Effector memory CD8-positive, alpha-beta T cell (primary cell): ENCODE measurements at regions not wholly inside any gene's neighbourhood (a gene's known extent, or its start where the extent isn't known, plus 50 kb on each side); places are given as distances from the start of the nearest gene placed in this dataset.
A peak's percentile ranks its signal among the peaks of the same experiment; 100 is the strongest.

ENCODE experiments used
- ATAC-seq: fragments of 150-1000 bp; cut with Tn5 transposase; replicated peaks from 2 replicates; pipeline ENCODE4 v1.10.0; 2021; ENCODE audit warnings: mild to moderate bottlenecking, moderate library complexity
- DNase-seq, 3 experiments: peaks; one replicate each; pipeline ENCODE4 v3.0.0; 2021
- H3K27ac Mint-ChIP-seq, 2 donors: one replicate each; pipeline ENCODE4 v1.8.0; 2022; ENCODE audit warnings: mild to moderate bottlenecking in 2 of 2, mixed read lengths in 2 of 2, moderate library complexity in 2 of 2
- H3K27me3 Mint-ChIP-seq, 2 donors: one replicate each; pipeline ENCODE4 v1.8.0; 2022; ENCODE audit warnings: mixed read lengths in 2 of 2
- H3K36me3 Mint-ChIP-seq: one replicate; pipeline ENCODE4 v1.8.0; 2022; ENCODE audit warnings: mild to moderate bottlenecking, moderate library complexity, mixed read lengths; ENCODE audit not compliant: insufficient read depth
- H3K4me1 Mint-ChIP-seq, 2 donors: one replicate each; pipeline ENCODE4 v1.8.0; 2022; ENCODE audit warnings: low read depth in 2 of 2, mixed read lengths in 2 of 2
- H3K4me3 Mint-ChIP-seq, 2 donors: one replicate each; pipeline ENCODE4 v1.8.0; 2022; ENCODE audit warnings: mild to moderate bottlenecking in 2 of 2, mixed read lengths in 2 of 2, moderate library complexity in 2 of 2
- H3K9me3 Mint-ChIP-seq, 2 donors: one replicate each; pipeline ENCODE4 v1.8.0; 2022; ENCODE audit warnings: mixed read lengths in 2 of 2

DNA sequence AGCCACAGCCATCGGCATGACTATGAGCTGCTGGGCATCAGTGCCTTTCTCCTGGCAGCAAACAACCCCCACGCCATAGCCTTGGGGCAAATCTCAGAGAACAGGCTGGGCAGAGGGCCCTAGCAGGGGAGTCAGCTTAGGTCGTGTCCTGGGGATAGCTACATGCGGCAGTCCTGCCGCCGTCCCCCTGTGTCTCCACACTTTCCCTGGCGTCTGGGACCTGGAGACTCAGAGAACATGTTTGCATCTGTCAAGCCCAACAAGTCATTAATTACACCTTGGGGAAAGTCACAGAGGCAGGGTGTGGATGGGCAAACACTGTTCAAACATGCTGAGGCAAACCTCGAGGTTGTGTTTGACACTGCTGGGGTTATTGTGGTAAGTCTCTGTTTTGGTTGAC is 123.6 kb downstream of the C5orf15 start:
- ATAC-seq, result no peak
- Mint-ChIP-seq H3K27me3 (peaks cover 53 to 63% of the 10 kb centered on the region in 2 donors), H3K9me3 (no peaks in the 10 kb centered on the region), H3K36me3 (no peaks in the 10 kb centered on the region), H3K27ac (no peak overlapping the region), H3K4me3 (no peak overlapping the region), H3K4me1 (peaks cover 4 to 5% of the 10 kb centered on the region in 2 donors)
- no peak for DNase-seq

DNA sequence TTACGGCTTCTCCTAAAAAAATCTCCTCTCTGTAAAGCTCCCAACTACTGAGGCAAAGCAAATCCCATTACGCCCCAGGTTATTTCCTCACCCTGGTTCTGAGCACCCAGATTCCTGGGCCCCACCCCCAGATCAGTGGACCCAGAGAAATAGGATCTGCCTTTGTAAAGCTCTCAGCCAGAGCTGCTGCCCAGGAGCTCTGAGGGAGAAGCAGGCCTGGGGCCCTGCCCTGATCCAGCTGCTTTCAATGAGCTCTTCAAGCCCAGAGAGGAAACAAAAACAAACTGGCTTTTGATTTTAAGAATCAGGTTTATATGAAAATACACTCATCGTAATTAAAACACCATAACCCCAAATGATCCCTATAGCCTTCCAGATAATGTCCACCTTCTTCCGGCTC is 124.5 kb downstream of the C5orf15 start:
- Mint-ChIP-seq H3K4me1 (peaks cover 4 to 5% of the 10 kb centered on the region in 2 donors), H3K27ac (no peak overlapping the region), H3K36me3 (no peaks in the 10 kb centered on the region), H3K27me3 (peaks cover 56 to 71% of the 10 kb centered on the region in 2 donors), H3K4me3 (no peak overlapping the region), H3K9me3 (no peaks in the 10 kb centered on the region)
- ATAC-seq (no peak), DNase-seq (no peak)

DNA sequence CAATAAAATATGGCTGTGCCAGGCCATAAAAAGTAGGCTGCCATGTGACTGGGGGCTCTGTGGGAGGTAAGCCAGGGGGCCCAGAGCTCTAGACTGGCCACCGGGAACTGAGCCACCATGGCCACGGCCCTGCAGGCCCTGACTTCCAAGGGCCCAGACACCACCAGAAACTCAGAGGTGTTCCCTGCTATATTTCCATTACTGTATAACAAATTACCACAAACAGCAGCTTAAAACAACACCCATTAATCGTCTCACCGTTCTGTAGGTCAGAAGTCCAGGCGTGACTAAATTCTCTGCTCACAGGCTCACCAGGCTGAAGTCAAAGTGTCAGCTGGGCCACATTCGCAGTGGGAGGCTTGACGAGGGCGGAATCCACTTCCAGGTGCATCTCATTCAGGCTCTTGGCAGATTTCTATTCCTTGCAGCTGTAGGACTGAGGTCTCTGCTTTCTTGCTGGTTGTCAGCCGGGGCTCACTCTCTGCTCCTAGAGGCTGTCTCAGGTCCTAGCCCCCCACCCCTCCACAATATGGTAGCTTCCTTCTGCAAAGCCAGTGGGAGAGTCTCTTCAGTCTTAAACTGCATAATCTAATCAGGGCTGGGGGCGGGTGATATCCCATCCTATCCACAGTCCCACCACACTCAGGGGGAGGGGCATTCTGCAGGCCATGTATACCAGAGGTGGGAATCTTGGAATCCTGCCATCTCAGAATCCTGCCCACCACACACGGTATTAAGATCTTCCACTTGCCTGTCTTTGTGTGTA is 125.4 kb downstream of the C5orf15 start:
- peaks cover 57 to 73% of the 10 kb centered on the region in 2 donors for H3K27me3 Mint-ChIP-seq
- H3K4me3 Mint-ChIP-seq, result no peak overlapping the region
- no peaks in the 10 kb centered on the region for H3K9me3 Mint-ChIP-seq
- H3K4me1 Mint-ChIP-seq, result peaks cover 2 to 4% of the 10 kb centered on the region in 2 donors
- ATAC-seq (no peak), DNase-seq (no peak)
- no peaks in the 10 kb centered on the region for H3K36me3 Mint-ChIP-seq
- H3K27ac Mint-ChIP-seq, result no peak overlapping the region

DNA sequence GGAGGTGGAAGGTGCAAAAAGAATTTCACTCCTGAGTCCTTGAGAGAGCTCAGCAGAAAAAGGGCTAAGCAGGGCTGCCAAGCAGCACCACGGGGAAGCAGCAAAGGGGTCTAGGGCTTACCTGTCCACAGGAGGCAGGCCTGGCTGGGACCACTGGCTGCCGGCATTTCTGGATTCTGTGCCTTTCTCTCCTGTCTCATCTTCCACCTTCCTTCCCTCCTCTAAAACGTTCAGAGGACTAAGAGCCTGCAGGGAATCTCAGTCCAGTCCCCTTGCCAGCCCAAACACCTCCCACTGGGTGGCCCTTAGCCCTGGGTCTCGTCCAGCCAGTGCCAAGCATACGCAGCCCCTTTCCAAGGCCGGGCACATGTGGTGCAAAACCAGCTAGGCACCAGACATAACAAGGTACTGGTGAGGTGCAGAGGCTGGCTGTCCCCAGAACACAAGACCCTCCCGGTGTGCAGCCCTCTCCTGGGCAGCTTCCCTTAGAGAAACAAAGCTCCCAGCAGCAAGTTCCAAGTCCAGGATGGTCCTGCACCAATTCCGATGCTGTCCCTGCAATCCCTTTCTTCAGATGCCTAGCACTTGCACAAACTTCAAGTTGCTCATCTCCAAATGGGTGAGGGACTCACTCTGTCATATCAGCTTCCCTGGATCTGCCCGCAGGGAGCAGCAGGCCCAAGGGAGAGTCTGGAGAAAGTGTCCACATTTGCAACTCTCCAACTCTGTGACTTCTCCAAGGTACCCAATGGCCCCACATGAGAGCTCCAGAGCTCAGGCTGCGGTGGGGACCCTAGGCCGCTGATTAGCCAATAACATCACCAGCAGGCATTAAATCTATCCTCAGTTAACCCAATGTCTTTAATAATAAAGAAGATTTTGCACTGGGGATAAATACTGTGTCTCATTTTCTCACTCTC is 126.3 kb downstream of the C5orf15 start:
- Mint-ChIP-seq H3K9me3 (no peaks in the 10 kb centered on the region), H3K27me3 (peaks cover 52 to 71% of the 10 kb centered on the region in 2 donors), H3K4me1 (peaks cover 0 to 4% of the 10 kb centered on the region in 2 donors), H3K4me3 (no peak overlapping the region), H3K27ac (no peak overlapping the region), H3K36me3 (no peaks in the 10 kb centered on the region)
- DNase-seq, result no peak
- ATAC-seq, result no peak

DNA sequence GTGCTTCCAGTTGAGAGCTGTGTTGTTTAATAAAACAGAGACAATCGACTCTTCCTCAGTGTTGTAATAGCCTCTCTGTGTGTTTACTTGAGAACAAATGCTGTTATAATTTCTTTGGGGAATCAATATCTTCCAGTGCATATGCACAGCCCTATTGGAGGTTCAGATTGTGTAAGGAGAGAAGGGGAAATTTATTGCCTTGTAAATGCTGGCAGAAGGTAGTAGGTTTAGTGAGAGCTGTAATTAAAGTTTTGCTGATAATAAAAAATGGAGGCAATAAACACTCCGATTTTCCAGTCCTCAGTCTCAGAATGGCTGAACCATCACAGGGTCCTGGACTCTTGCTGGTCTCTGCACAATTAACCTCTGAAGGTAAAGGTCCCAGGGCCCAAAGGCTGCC is 128.3 kb downstream of the C5orf15 start:
- DNase-seq (no peak), ATAC-seq (no peak)
- H3K27ac Mint-ChIP-seq, result no peak overlapping the region
- H3K27me3 Mint-ChIP-seq, result peaks cover 52 to 71% of the 10 kb centered on the region in 2 donors
- H3K4me3 Mint-ChIP-seq, result no peak overlapping the region
- H3K4me1 Mint-ChIP-seq, result no peaks in the 10 kb centered on the region
- H3K36me3 Mint-ChIP-seq, result no peaks in the 10 kb centered on the region
- no peaks in the 10 kb centered on the region for H3K9me3 Mint-ChIP-seq

DNA sequence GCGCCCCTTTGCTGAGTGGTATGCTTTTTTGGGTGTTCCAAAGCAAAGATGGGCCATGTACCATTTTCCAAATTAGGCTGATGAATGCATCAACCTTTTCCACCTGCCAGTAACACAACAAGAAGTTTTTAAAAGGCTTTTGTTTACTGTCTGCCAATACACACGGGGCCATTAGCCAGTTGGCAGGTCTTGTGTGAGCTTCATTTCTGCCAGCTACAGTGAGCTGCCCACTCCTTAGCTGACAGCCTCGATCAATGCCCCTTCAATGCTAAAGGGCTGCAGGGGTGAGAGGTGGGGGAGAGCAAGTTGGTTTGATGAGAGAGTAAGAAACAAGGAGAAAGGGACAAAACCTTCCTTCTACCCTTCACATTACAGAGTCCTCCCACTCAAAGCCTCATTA is 128.7 kb downstream of the C5orf15 start:
- Mint-ChIP-seq H3K36me3 (no peaks in the 10 kb centered on the region), H3K27me3 (peaks cover 52 to 68% of the 10 kb centered on the region in 2 donors), H3K4me1 (no peaks in the 10 kb centered on the region), H3K9me3 (no peaks in the 10 kb centered on the region), H3K4me3 (no peak overlapping the region), H3K27ac (no peak overlapping the region)
- DNase-seq, result no peak
- ATAC-seq, result no peak

DNA sequence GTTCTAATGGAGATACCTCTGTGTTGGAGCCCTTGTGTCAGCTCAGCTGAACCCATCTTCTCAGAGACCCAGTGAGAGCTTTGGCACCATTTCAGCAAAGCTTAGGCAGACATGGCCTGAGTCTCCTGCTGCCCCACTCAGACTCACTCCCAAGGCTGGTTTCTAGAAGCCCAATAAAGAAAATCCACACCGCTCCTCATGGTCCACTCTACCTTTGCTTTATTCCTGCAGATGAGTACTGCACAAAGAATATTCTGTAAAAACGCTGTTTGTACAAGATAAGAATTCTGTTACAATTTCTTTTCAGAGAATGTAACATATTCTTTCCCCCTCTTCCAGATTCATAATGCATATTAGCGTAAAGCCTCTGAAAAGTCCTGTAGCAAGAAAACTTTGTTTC is 129.3 kb downstream of the C5orf15 start:
- Mint-ChIP-seq H3K36me3 (no peaks in the 10 kb centered on the region), H3K4me3 (no peak overlapping the region), H3K4me1 (no peaks in the 10 kb centered on the region), H3K27me3 (peaks cover 50 to 64% of the 10 kb centered on the region in 2 donors), H3K27ac (no peak overlapping the region), H3K9me3 (no peaks in the 10 kb centered on the region)
- no peak for DNase-seq
- no peak for ATAC-seq

DNA sequence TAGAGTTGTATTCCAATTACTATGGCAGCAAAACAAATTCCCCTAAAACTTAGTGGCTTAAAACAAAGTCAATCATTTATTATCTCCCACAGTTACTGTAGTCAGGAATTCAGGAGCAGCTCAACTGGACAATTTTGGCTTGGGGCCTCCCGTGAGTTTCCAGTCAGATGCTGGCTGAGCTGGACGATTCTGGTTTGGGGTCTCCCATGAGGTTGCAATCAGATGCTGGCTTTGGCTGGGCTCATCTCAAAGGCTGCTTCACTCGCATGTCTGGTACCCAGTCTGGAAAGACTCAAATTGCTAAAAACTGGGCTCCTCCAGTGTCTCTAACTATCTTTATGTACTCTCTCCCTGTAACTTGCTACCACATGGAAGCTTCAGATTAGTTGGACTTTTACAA is 130.1 kb downstream of the C5orf15 start:
- peaks cover 48 to 68% of the 10 kb centered on the region in 2 donors for H3K27me3 Mint-ChIP-seq
- H3K4me1 Mint-ChIP-seq, result no peaks in the 10 kb centered on the region
- H3K4me3 Mint-ChIP-seq, result no peak overlapping the region
- no peak overlapping the region for H3K27ac Mint-ChIP-seq
- DNase-seq (no peak), ATAC-seq (no peak)
- H3K9me3 Mint-ChIP-seq, result no peaks in the 10 kb centered on the region
- H3K36me3 Mint-ChIP-seq, result no peaks in the 10 kb centered on the region

DNA sequence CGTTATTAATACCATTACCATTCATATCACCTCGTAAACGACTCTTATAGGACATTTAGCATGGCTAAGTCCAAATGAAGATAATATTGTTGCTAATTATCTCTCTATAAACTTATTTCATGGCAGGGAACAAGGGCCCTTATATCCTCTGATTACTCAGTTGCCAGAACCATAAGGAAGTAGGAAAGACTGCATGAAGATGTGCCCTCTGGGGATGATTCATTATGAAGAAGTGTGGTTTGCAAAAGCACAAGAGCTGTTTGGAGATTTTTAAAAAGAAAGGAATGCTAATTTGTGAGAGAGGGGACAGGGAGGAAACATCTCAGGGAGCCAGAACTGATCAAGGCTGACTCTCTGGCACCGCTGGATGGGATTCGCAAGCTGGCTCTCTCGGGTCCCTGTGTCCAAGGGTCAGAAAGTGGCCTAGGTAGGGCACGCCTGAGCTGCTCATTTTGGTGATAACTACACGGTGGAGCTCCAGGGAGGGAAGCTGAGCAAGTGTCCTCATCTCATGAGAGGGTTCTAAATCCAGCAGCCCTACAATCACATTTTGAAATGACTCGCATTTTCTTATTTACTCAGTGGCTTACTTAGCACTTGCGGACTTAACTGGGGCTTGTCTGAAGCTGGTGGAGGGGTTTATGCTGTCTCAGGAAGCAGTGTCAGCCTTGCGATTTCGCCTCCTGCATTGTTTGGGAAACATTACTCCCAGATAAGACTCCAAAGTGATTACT is 136.8 kb downstream of the C5orf15 start:
- Mint-ChIP-seq H3K4me1 (peaks cover 0 to 2% of the 10 kb centered on the region in 2 donors), H3K36me3 (no peaks in the 10 kb centered on the region)
- no peak for ATAC-seq

DNA sequence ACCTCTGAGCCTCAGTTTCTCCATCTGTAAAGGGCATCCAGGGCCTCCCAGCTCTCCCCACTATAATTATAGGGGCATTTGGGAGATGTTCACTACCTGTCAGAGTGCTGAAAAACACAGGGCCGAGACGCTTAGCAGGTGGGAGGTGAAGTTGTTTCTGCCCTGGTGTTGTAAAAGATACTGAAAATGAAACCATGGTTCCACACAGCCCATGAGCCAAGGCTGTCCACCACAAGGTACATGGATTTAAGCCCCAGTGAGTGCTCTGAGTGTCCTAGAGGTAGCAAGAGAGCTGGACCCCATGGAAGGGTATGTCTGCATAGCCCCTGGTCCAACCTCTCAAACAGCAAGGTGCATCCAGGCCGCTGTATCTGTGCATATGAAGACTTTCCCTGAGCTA is 137.5 kb downstream of the C5orf15 start:
- ATAC-seq (no peak), DNase-seq (no peak)
- peak overlapping the region in 1 of 2 donors; percentile 81 for H3K27ac Mint-ChIP-seq
- no peaks in the 10 kb centered on the region for H3K9me3 Mint-ChIP-seq
- H3K4me3 Mint-ChIP-seq, result no peak overlapping the region
- peaks cover 14 to 45% of the 10 kb centered on the region in 2 donors for H3K27me3 Mint-ChIP-seq
- H3K36me3 Mint-ChIP-seq, result no peaks in the 10 kb centered on the region
- peaks cover 7 to 9% of the 10 kb centered on the region in 2 donors for H3K4me1 Mint-ChIP-seq

More for the DNA sequence above, 136.8 kb downstream of the C5orf15 start:
- Mint-ChIP-seq H3K27ac (no peak overlapping the region), H3K27me3 (peaks cover 21 to 42% of the 10 kb centered on the region in 2 donors), H3K9me3 (no peaks in the 10 kb centered on the region), H3K4me3 (no peak overlapping the region)
- no peak for DNase-seq

DNA sequence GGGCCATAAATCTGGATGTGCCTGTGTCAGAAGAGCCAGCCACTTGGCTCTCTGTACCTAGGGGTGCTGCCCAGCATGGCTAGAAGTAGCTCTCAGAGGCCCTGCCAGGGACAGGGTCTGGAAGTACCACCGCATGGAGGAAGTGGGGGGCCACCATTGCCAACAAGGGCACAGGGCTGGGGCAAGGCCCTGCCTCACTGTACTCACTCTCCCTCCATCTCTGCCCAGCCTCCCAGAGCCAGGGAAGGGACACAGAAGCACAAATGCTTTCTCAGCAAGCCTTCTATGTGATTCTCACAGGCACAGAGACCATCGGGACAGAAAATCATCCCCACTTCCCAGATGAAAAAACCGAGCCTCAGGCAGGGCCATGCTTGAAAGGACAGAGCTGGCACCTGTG is 138.1 kb downstream of the C5orf15 start:
- peaks cover 11 to 15% of the 10 kb centered on the region in 2 donors for H3K4me1 Mint-ChIP-seq
- no peak overlapping the region for H3K4me3 Mint-ChIP-seq
- no peaks in the 10 kb centered on the region for H3K9me3 Mint-ChIP-seq
- peak overlapping the region in 1 of 2 donors; percentile 81 for H3K27ac Mint-ChIP-seq
- DNase-seq (no peak), ATAC-seq (no peak)
- peaks cover 2% of the 10 kb centered on the region for H3K36me3 Mint-ChIP-seq
- H3K27me3 Mint-ChIP-seq, result peaks cover 14 to 45% of the 10 kb centered on the region in 2 donors

DNA sequence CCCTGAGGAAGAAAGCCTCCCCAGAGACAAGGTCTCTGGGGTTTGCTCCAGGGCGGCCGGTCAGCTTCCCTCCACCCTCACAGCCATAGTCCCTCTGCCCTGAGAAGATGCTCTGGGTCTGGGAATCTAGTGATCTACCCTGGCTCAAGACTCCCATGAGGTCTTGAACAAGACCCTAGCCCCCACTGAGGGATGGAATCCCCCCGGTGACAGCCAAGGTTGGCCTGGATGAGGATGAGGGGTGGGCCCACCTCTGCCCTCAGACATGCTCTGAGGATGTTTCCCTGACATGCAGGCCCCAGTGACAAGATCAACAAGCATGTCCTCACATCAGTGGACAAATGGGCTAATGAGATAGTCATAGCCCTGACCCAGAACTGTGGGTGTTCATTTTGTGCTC is 138.6 kb downstream of the C5orf15 start:
- Mint-ChIP-seq H3K27ac (no peak overlapping the region), H3K36me3 (peaks cover 2% of the 10 kb centered on the region), H3K27me3 (peaks cover 14 to 45% of the 10 kb centered on the region in 2 donors), H3K4me3 (no peak overlapping the region), H3K9me3 (no peaks in the 10 kb centered on the region), H3K4me1 (peaks cover 16 to 20% of the 10 kb centered on the region in 2 donors)
- DNase-seq, result no peak
- ATAC-seq, result no peak

DNA sequence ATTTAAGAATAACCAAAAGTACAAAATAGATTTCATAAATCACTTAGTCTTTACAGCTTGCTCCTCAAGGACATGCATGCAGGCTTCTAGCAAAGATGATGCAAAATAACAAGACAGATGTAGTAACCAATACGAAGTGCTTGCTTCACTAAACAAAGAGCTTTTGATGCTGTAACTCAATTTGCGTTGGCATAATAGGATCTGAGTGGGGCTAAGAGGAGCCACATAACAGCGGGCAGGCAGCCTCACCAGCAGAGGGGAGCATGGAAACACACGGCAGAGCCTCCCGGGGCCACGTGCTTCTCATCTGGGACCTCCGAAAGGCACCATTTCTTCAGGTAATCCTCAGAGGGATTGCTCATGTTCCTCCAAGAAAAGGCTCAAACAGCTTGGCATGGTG is 139.7 kb downstream of the C5orf15 start:
- Mint-ChIP-seq H3K27me3 (peaks cover 11 to 40% of the 10 kb centered on the region in 2 donors), H3K4me1 (peaks cover 16 to 22% of the 10 kb centered on the region in 2 donors), H3K9me3 (no peaks in the 10 kb centered on the region), H3K36me3 (peaks cover 2% of the 10 kb centered on the region), H3K4me3 (no peak overlapping the region), H3K27ac (no peak overlapping the region)
- ATAC-seq (no peak), DNase-seq (no peak)
